ENCODE measurements at regions not wholly inside any gene's neighbourhood (a gene's known extent, or its start where the extent isn't known, plus 50 kb on each side); places are given as distances from the start of the nearest gene placed in this dataset.
A peak's percentile ranks its signal among the peaks of the same experiment; 100 is the strongest.

GRCh38 chr7:54814401-54814800 is 55.4 kb upstream of the SEC61G start:
- intact Hi-C loops (cut with DNase I, micrococcal nuclease), result no loop called here
- H3K4me3 ChIP-seq, result no peak overlapping the region
- H3K36me3 ChIP-seq (ENCODE audit: low read depth), result no peaks in the 10 kb centered on the region
- DNase-seq (no peak), ATAC-seq (no peak)
- H3K4me1 ChIP-seq (ENCODE audit: low read depth), result no peaks in the 10 kb centered on the region
- TF ChIP-seq CTCF (IDR thresholded peaks at IDR 0.05), result no peak
- no peaks in the 10 kb centered on the region for H3K9me3 ChIP-seq

- ATAC-seq (no peak), DNase-seq (no peak)
- intact Hi-C loops (cut with DNase I, micrococcal nuclease), result no loop called here
- H3K4me1 ChIP-seq (ENCODE audit: low read depth), result no peaks in the 10 kb centered on the region
- no peak for TF ChIP-seq CTCF (IDR thresholded peaks at IDR 0.05)
- H3K4me3 ChIP-seq, result no peak overlapping the region
- H3K9me3 ChIP-seq, result no peaks in the 10 kb centered on the region
- H3K36me3 ChIP-seq (ENCODE audit: low read depth), result no peaks in the 10 kb centered on the region
These were observed 58.1 kb upstream of the SEC61G start for GRCh38 chr7:54817152-54817551.

GRCh38 chr7:54823776-54824175 is 64.8 kb upstream of the SEC61G start:
- no peaks in the 10 kb centered on the region for H3K36me3 ChIP-seq (ENCODE audit: low read depth)
- H3K4me1 ChIP-seq (ENCODE audit: low read depth), result no peaks in the 10 kb centered on the region
- H3K4me3 ChIP-seq, result no peak overlapping the region
- no peak for TF ChIP-seq CTCF (IDR thresholded peaks at IDR 0.05)
- DNase-seq (peak in 1 of 3 donors; percentile 26), ATAC-seq (peak; percentile 56)
- intact Hi-C loops (cut with DNase I, micrococcal nuclease), result no loop called here
- no peaks in the 10 kb centered on the region for H3K9me3 ChIP-seq

- no peaks in the 10 kb centered on the region for H3K9me3 ChIP-seq
- no peak for TF ChIP-seq CTCF (IDR thresholded peaks at IDR 0.05)
- H3K4me1 ChIP-seq (ENCODE audit: low read depth), result no peaks in the 10 kb centered on the region
- H3K4me3 ChIP-seq, result no peak overlapping the region
- no peaks in the 10 kb centered on the region for H3K36me3 ChIP-seq (ENCODE audit: low read depth)
- no peak for DNase-seq
- ATAC-seq, result no peak
- intact Hi-C loops (cut with DNase I, micrococcal nuclease), result no loop called here
These were observed 65.6 kb upstream of the SEC61G start for GRCh38 chr7:54824655-54825054.

- intact Hi-C loops (cut with DNase I, micrococcal nuclease), result no loop called here
- Histone ChIP-seq H3K9me3 (no peaks in the 10 kb centered on the region), H3K36me3 (ENCODE audit: low read depth) (no peaks in the 10 kb centered on the region), H3K4me1 (ENCODE audit: low read depth) (no peaks in the 10 kb centered on the region), H3K4me3 (no peak overlapping the region)
- no peak for DNase-seq
- ATAC-seq, result no peak
- TF ChIP-seq CTCF (IDR thresholded peaks at IDR 0.05), result no peak
These were observed 66.4 kb upstream of the SEC61G start for GRCh38 chr7:54825368-54825767.

GRCh38 chr7:54827734-54828133 is 68.7 kb upstream of the SEC61G start:
- ATAC-seq, result no peak
- TF ChIP-seq CTCF (IDR thresholded peaks at IDR 0.05), result no peak
- intact Hi-C loops (cut with DNase I, micrococcal nuclease), result no loop called here
- DNase-seq, result no peak
- Histone ChIP-seq H3K9me3 (no peaks in the 10 kb centered on the region), H3K4me1 (ENCODE audit: low read depth) (no peaks in the 10 kb centered on the region), H3K36me3 (ENCODE audit: low read depth) (no peaks in the 10 kb centered on the region), H3K4me3 (no peak overlapping the region)
